IMR-90 (cell line): ENCODE measurements at regions not wholly inside any gene's neighbourhood (a gene's known extent, or its start where the extent isn't known, plus 50 kb on each side); places are given as distances from the start of the nearest gene placed in this dataset.
"Not testable (repeated sequence)": the region's sequence is repeated elsewhere in the genome, so short reads cannot be mapped to it uniquely, and the experiment has no call there.

Source experiments
- BHLHE40 ChIP-seq: fragments of 150-350 bp; IDR thresholded peaks from 2 replicates; pipeline ENCODE4 v1.6.1; 2016; ENCODE audit warnings: mild to moderate bottlenecking, low read depth, low read length
- CEBPB ChIP-seq: IDR thresholded peaks from 2 replicates; pipeline ENCODE4 v1.6.1; 2012; ENCODE audit warnings: low read depth, low read length, improper control_type of control experiment
- ELK1 ChIP-seq: fragments of 150-350 bp; IDR thresholded peaks from 2 replicates; pipeline ENCODE4 v1.6.1; 2016; ENCODE audit warnings: low read depth, mild to moderate bottlenecking, low read length, moderate library complexity, borderline replicate concordance
- FOS ChIP-seq: fragments of 150-350 bp; IDR thresholded peaks from 2 replicates; pipeline ENCODE4 v1.6.1; 2016; ENCODE audit warnings: low read depth, low read length
- MAFK ChIP-seq: IDR thresholded peaks from 2 replicates; pipeline ENCODE4 v1.6.1; 2012; ENCODE audit warnings: low read depth, low read length, improper control_type of control experiment
- MAZ ChIP-seq: IDR thresholded peaks from 2 replicates; pipeline ENCODE4 v1.6.1; 2012; ENCODE audit warnings: low read depth, mild to moderate bottlenecking, low read length, improper control_type of control experiment, moderate library complexity, borderline replicate concordance
- MXI1 ChIP-seq: IDR thresholded peaks from 2 replicates; pipeline ENCODE4 v1.6.1; 2012; ENCODE audit warnings: low read depth, mild to moderate bottlenecking, low read length, moderate library complexity, borderline replicate concordance
- POLR2A ChIP-seq: IDR thresholded peaks from 2 replicates; pipeline ENCODE4 v1.6.1; 2012; ENCODE audit warnings: mild to moderate bottlenecking, low read depth, low read length
- RAD21 ChIP-seq: IDR thresholded peaks from 2 replicates; pipeline ENCODE4 v1.6.1; 2012; ENCODE audit warnings: low read length, improper control_type of control experiment
- RFX5 ChIP-seq: IDR thresholded peaks from 2 replicates; pipeline ENCODE4 v1.8.0; 2012; ENCODE audit warnings: low read depth, mild to moderate bottlenecking, low read length, moderate library complexity
- SMC3 ChIP-seq: fragments of 150-350 bp; IDR thresholded peaks from 2 replicates; pipeline ENCODE4 v1.6.1; 2016; ENCODE audit warnings: low read depth, mild to moderate bottlenecking, antibody characterized with exemption, low read length, moderate library complexity
- TF ChIP-seq, protein P1 (sequence below): conservative IDR thresholded peaks from 2 replicates; pipeline ENCODE4 v1.5.1; 2012; ENCODE audit warnings: mild to moderate bottlenecking, low read depth, low read length, improper control_type of control experiment

GRCh38 chr20:25772437-25772836 lies 75.8 kb upstream of the ZNF337 start:
- TF ChIP-seq, protein P1, sequence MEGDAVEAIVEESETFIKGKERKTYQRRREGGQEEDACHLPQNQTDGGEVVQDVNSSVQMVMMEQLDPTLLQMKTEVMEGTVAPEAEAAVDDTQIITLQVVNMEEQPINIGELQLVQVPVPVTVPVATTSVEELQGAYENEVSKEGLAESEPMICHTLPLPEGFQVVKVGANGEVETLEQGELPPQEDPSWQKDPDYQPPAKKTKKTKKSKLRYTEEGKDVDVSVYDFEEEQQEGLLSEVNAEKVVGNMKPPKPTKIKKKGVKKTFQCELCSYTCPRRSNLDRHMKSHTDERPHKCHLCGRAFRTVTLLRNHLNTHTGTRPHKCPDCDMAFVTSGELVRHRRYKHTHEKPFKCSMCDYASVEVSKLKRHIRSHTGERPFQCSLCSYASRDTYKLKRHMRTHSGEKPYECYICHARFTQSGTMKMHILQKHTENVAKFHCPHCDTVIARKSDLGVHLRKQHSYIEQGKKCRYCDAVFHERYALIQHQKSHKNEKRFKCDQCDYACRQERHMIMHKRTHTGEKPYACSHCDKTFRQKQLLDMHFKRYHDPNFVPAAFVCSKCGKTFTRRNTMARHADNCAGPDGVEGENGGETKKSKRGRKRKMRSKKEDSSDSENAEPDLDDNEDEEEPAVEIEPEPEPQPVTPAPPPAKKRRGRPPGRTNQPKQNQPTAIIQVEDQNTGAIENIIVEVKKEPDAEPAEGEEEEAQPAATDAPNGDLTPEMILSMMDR: not testable (repeated sequence)
- not testable (repeated sequence) for TF ChIP-seq SMC3, MXI1, POLR2A, CEBPB, ELK1, BHLHE40, RAD21, RFX5, MAFK, FOS, MAZ
